AG09309 (cell line): ENCODE measurements at regions not wholly inside any gene's neighbourhood (a gene's known extent, or its start where the extent isn't known, plus 50 kb on each side); places are given as distances from the start of the nearest gene placed in this dataset.

ENCODE experiments used
- DNase-seq: peaks from one replicate; pipeline ENCODE4 v3.0.0-alpha.2; 2010; ENCODE audit warnings: low read depth
- H3K4me3 ChIP-seq: 2 replicates; pipeline ENCODE4 v1.5.1; 2011; ENCODE audit warnings: mild to moderate bottlenecking, low read depth, low read length, moderate library complexity; ENCODE audit not compliant: control insufficient read depth
- TF ChIP-seq, protein P1 (sequence below): IDR thresholded peaks from 2 replicates; pipeline ENCODE4 v1.5.1; 2011; ENCODE audit warnings: mild to moderate bottlenecking, low read depth, low read length, inconsistent platforms; ENCODE audit not compliant: insufficient read depth, control insufficient read depth; ENCODE audit errors: missing control alignments

DNA sequence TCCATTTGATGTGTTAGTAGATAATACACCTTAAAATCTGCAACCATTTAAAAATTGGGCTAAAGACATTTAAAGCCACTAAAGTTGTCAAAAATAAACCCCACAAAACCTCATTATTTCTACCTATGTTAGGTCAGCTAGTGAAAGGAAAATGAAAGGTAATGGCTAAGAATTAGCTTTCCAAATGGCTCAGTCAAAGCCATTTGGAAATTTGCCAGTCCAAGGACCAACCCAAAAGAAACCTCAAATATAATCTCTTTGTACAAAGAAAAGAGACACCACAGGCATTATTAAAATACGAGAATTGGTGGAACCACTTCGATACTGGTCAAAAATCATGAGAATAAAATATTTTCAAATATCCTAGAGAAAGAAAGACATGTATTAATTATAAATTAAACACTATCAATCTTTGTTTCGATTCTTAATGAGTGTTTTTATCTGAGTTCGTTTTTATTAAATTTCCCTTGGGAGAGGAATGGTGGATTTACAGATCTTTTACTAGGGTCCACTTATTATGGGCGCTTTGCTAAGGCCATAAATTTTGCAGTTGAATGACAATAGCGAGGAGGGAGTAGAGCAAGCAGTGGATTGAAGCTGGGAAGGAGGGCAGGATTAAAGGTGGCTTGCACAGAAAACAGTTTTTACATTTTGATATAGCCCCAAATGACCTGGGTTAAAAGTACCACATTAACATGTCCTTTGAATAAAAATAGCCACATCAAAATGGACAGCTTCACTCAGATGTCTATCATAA lies 116.8 kb upstream of the SHB start:
- TF ChIP-seq, protein P1, sequence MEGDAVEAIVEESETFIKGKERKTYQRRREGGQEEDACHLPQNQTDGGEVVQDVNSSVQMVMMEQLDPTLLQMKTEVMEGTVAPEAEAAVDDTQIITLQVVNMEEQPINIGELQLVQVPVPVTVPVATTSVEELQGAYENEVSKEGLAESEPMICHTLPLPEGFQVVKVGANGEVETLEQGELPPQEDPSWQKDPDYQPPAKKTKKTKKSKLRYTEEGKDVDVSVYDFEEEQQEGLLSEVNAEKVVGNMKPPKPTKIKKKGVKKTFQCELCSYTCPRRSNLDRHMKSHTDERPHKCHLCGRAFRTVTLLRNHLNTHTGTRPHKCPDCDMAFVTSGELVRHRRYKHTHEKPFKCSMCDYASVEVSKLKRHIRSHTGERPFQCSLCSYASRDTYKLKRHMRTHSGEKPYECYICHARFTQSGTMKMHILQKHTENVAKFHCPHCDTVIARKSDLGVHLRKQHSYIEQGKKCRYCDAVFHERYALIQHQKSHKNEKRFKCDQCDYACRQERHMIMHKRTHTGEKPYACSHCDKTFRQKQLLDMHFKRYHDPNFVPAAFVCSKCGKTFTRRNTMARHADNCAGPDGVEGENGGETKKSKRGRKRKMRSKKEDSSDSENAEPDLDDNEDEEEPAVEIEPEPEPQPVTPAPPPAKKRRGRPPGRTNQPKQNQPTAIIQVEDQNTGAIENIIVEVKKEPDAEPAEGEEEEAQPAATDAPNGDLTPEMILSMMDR: no peak
- no peak for DNase-seq
- H3K4me3 ChIP-seq: no peak overlapping the region

DNA sequence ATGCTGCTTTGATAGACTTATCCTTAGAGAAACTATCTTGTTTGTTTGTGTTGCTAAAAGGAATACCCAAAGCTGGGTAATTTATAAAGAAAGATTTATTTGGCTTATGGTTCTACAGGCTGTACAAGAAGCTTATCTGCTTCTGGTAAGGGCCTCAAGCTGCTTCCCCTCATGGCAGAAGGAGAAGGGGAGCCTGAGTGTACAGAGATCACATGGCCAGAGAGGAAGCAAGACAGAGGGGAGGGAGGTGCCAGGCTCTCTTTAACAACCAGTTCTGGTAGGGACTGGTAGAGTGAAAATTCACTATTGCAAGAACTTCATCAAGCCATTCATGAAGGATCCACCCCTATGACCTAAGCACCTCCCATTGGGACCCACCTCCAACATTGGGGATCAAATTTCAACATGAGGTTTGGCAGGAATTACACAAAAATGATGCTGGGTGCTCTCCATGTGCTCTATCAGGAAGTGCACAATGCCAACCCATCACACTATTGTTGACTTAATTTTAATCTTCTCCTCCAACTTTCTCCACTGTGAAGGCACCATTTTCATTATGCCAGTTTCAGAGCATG lies 115.1 kb upstream of the SHB start:
- H3K4me3 ChIP-seq: no peak overlapping the region
- DNase-seq: no peak

GRCh38 chr9:38182321-38182720 lies 113.3 kb upstream of the SHB start:
- no peak for DNase-seq
- TF ChIP-seq, protein P1: no peak
- H3K4me3 ChIP-seq: no peak overlapping the region

More for the DNA sequence above, 115.1 kb upstream of the SHB start:
- TF ChIP-seq, protein P1: no peak

GRCh38 chr9:38181866-38182265 lies 112.8 kb upstream of the SHB start:
- no peak overlapping the region for H3K4me3 ChIP-seq
- no peak for DNase-seq
- TF ChIP-seq, protein P1: no peak

DNA sequence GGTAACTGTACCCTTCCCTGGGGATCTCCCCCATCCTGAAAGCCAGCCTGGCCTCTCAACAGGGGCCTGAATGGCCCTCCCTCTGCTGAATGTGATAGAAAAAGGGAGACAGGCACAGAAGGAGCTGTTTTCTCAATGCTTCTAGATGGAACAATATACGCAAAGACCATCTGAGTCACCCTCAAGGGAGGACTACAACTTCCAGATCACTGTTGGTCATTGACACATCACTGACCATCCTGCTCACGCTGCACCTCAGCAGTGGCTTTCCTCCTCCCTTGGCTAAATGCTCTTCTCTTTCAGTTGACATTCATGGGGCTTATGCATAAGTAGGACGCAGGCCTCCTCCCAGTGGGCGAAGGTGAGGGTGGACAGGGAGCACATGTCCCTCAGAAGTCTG lies 112.2 kb upstream of the SHB start:
- no peak for DNase-seq
- TF ChIP-seq, protein P1: no peak

DNA sequence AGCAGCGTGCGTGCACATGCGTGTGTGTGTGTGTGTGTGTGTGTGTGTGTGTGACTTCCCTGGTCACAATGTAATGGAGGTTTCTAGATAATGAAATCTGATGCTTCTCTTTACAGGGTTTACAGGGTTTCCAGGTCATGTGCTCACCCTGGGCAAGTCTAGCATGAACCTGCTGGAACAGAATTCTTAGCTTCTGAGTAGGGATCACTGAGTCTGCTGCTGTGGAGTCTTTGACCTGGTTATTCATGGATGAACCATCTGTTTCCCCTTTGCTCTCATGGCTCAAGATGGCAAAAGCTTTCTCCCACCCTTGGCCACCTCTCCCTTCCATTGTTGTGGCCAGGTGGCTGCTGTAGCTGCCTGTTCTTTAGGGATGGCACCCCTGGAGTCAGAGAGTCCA lies 111.6 kb upstream of the SHB start:
- TF ChIP-seq, protein P1: no peak
- H3K4me3 ChIP-seq: no peak overlapping the region
- no peak for DNase-seq

More for the DNA sequence above, 112.2 kb upstream of the SHB start:
- H3K4me3 ChIP-seq: no peak overlapping the region
